ENCODE measurements at regions not wholly inside any gene's neighbourhood (a gene's known extent, or its start where the extent isn't known, plus 50 kb on each side); places are given as distances from the start of the nearest gene placed in this dataset.

- TF ChIP-seq, protein P1, sequence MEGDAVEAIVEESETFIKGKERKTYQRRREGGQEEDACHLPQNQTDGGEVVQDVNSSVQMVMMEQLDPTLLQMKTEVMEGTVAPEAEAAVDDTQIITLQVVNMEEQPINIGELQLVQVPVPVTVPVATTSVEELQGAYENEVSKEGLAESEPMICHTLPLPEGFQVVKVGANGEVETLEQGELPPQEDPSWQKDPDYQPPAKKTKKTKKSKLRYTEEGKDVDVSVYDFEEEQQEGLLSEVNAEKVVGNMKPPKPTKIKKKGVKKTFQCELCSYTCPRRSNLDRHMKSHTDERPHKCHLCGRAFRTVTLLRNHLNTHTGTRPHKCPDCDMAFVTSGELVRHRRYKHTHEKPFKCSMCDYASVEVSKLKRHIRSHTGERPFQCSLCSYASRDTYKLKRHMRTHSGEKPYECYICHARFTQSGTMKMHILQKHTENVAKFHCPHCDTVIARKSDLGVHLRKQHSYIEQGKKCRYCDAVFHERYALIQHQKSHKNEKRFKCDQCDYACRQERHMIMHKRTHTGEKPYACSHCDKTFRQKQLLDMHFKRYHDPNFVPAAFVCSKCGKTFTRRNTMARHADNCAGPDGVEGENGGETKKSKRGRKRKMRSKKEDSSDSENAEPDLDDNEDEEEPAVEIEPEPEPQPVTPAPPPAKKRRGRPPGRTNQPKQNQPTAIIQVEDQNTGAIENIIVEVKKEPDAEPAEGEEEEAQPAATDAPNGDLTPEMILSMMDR (IDR thresholded peaks at IDR 0.05) = no peak
- Mint-ChIP-seq H3K4me3 (ENCODE audit: unreplicated experiment) (no peak overlapping the region), H3K36me3 (ENCODE audit: low read depth) (no peaks in the 10 kb centered on the region), H3K27me3 (ENCODE audit: low read depth) (no peaks in the 10 kb centered on the region), H3K27ac (ENCODE audit: unreplicated experiment) (no peak overlapping the region), H3K4me1 (ENCODE audit: low read depth) (no peaks in the 10 kb centered on the region), H3K9me3 (ENCODE audit: low read depth) (peaks cover 2% of the 10 kb centered on the region)
- DNase-seq (ENCODE audit: low spot score) = no peak
These were observed 422.7 kb downstream of the FBXO15 start for GRCh38 chr18:73724958-73725357.

- no peak for DNase-seq (ENCODE audit: low spot score)
- H3K9me3 Mint-ChIP-seq (ENCODE audit: low read depth) = peaks cover 8% of the 10 kb centered on the region
- peaks cover 5% of the 10 kb centered on the region for H3K4me1 Mint-ChIP-seq (ENCODE audit: low read depth)
- TF ChIP-seq, protein P1 (IDR thresholded peaks at IDR 0.05) = no peak
- no peaks in the 10 kb centered on the region for H3K36me3 Mint-ChIP-seq (ENCODE audit: low read depth)
- no peak overlapping the region for H3K27ac Mint-ChIP-seq (ENCODE audit: unreplicated experiment)
- no peaks in the 10 kb centered on the region for H3K27me3 Mint-ChIP-seq (ENCODE audit: low read depth)
- no peak overlapping the region for H3K4me3 Mint-ChIP-seq (ENCODE audit: unreplicated experiment)
These were observed 428.0 kb downstream of the FBXO15 start for GRCh38 chr18:73719611-73720010.

DNA sequence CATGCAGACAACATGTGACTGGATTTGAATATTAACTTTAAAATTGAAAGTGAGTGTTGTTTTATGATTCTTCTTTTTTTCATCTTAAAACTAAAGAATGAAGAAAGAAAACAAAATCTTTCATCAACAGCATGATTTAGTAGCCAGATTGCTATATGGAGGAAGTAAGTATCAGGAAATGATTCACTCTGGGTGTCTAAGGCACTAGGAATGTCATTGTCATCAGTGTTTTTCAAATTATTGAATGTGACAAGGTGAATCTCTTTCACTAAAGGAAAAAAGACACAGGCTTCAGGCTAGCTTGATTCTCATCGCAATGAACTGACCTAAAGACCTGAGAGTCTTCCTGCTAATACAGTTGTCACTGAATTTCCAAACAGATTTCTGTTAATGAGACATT, 430.1 kb downstream of the FBXO15 start:
- Mint-ChIP-seq H3K27ac (ENCODE audit: unreplicated experiment) (no peak overlapping the region), H3K27me3 (ENCODE audit: low read depth) (no peaks in the 10 kb centered on the region), H3K4me3 (ENCODE audit: unreplicated experiment) (no peak overlapping the region), H3K36me3 (ENCODE audit: low read depth) (no peaks in the 10 kb centered on the region), H3K4me1 (ENCODE audit: low read depth) (peaks cover 5% of the 10 kb centered on the region), H3K9me3 (ENCODE audit: low read depth) (peaks cover 8% of the 10 kb centered on the region)
- no peak for DNase-seq (ENCODE audit: low spot score)
- TF ChIP-seq, protein P1 (IDR thresholded peaks at IDR 0.05) = no peak

DNA sequence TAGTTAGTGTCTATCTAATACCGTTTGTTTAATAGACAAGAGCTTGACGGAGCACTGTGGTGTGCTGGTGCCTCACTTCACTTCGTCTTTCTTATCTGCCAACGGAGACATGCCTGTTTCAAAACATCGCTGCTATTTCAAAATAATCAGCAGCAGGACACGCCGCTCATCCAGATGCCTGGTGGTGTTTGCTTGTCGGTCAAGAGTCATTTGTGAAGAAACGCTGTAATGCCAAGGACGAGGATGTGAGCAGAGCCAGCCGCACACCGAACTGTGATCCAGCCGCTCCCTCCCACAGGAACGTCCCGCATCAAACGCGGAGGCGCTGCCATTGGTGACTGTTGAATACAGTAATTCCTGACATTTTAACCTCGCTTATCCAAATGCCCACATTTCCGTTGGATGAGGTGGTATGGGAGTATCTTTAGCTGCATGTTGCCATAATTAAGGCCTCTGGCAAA, 432.4 kb downstream of the FBXO15 start:
- no peak for DNase-seq (ENCODE audit: low spot score)
- peaks cover 5% of the 10 kb centered on the region for H3K4me1 Mint-ChIP-seq (ENCODE audit: low read depth)
- peaks cover 8% of the 10 kb centered on the region for H3K9me3 Mint-ChIP-seq (ENCODE audit: low read depth)
- TF ChIP-seq, protein P1 (IDR thresholded peaks at IDR 0.05) = no peak
- H3K4me3 Mint-ChIP-seq (ENCODE audit: unreplicated experiment) = no peak overlapping the region
- H3K27ac Mint-ChIP-seq (ENCODE audit: unreplicated experiment) = no peak overlapping the region
- no peaks in the 10 kb centered on the region for H3K36me3 Mint-ChIP-seq (ENCODE audit: low read depth)
- H3K27me3 Mint-ChIP-seq (ENCODE audit: low read depth) = no peaks in the 10 kb centered on the region

DNA sequence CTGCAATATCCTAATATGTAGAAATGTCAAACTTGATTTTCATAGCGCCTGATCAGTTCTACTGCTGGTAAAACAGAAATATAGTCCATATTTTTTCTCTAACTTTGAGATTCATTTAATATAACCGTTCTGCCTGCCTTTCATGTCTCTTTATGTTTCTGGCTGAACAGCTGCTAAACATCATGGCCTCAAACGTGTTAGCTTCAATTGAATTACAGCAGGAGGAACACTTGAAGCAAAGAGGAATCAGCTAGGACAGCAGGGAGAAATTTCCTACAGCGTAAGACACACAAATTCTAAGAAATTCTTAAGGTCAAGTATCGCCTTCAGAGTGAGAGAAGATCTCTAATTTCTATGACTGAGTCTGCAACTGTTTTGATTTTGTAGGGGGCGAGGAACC, 433.2 kb downstream of the FBXO15 start:
- Mint-ChIP-seq H3K4me3 (ENCODE audit: unreplicated experiment) (no peak overlapping the region), H3K27ac (ENCODE audit: unreplicated experiment) (no peak overlapping the region), H3K36me3 (ENCODE audit: low read depth) (no peaks in the 10 kb centered on the region), H3K27me3 (ENCODE audit: low read depth) (no peaks in the 10 kb centered on the region), H3K4me1 (ENCODE audit: low read depth) (peaks cover 5% of the 10 kb centered on the region), H3K9me3 (ENCODE audit: low read depth) (peaks cover 6% of the 10 kb centered on the region)
- TF ChIP-seq, protein P1 (IDR thresholded peaks at IDR 0.05) = no peak
- DNase-seq (ENCODE audit: low spot score) = no peak
